ENCODE measurements at regions not wholly inside any gene's neighbourhood (a gene's known extent, or its start where the extent isn't known, plus 50 kb on each side); places are given as distances from the start of the nearest gene placed in this dataset.

- intact Hi-C loops (cut with DNase I), result no loop called here
- Histone ChIP-seq H3K9me3 (no peaks in the 10 kb centered on the region), H3K27ac (no peak overlapping the region), H3K36me3 (no peaks in the 10 kb centered on the region), H3K27me3 (no peaks in the 10 kb centered on the region), H3K4me3 (no peak overlapping the region), H3K4me1 (no peaks in the 10 kb centered on the region)
- DNase-seq, result no peak
- 6 to 40% methylated on average over 1 of the region's 1 CpG for WGBS, 2 donors
- TF ChIP-seq POLR2AphosphoS5 (IDR thresholded peaks at IDR 0.05), result no peak
Measured at GRCh38 chr16:66084306-66084705, 282.2 kb upstream of the CDH5 start.

GRCh38 chr16:66083171-66083570 is 283.3 kb upstream of the CDH5 start:
- no peaks in the 10 kb centered on the region for H3K36me3 ChIP-seq
- H3K27me3 ChIP-seq, result no peaks in the 10 kb centered on the region
- no peak overlapping the region for H3K4me3 ChIP-seq
- H3K27ac ChIP-seq, result no peak overlapping the region
- H3K9me3 ChIP-seq, result no peaks in the 10 kb centered on the region
- 92 to 96% methylated on average over 1 of the region's 1 CpG for WGBS, 2 donors
- no peaks in the 10 kb centered on the region for H3K4me1 ChIP-seq
- intact Hi-C loops (cut with DNase I), result no loop called here
- TF ChIP-seq, protein P1, sequence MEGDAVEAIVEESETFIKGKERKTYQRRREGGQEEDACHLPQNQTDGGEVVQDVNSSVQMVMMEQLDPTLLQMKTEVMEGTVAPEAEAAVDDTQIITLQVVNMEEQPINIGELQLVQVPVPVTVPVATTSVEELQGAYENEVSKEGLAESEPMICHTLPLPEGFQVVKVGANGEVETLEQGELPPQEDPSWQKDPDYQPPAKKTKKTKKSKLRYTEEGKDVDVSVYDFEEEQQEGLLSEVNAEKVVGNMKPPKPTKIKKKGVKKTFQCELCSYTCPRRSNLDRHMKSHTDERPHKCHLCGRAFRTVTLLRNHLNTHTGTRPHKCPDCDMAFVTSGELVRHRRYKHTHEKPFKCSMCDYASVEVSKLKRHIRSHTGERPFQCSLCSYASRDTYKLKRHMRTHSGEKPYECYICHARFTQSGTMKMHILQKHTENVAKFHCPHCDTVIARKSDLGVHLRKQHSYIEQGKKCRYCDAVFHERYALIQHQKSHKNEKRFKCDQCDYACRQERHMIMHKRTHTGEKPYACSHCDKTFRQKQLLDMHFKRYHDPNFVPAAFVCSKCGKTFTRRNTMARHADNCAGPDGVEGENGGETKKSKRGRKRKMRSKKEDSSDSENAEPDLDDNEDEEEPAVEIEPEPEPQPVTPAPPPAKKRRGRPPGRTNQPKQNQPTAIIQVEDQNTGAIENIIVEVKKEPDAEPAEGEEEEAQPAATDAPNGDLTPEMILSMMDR (IDR thresholded peaks at IDR 0.05), result no peak
- TF ChIP-seq POLR2AphosphoS5 (IDR thresholded peaks at IDR 0.05), result no peak
- no peak for TF ChIP-seq POLR2A (IDR thresholded peaks at IDR 0.05)
- TF ChIP-seq EP300 (IDR thresholded peaks at IDR 0.05), result no peak
- no peak for DNase-seq

DNA sequence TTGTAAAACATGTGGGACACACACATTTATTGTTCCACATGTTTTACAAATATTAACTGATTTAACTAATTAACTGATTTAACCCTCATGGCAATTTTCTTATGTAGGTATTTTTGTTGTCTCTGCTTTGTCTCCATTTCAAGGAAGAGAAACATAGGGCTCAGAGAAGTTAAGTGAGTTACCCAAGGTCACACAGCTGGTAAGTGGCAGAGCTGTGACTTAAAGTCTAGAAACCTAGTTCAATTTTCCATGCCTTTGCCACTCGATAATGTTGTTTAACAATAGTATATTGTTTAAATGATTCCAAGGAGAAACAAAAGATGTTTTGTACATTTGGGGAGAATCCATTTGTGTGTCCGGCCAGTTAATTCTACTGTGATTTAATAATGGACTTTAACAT is 284.1 kb upstream of the CDH5 start:
- 46 to 77% methylated on average over 2 of the region's 2 CpGs for WGBS, 2 donors
- Histone ChIP-seq H3K27me3 (no peaks in the 10 kb centered on the region), H3K4me1 (no peaks in the 10 kb centered on the region), H3K27ac (no peak overlapping the region), H3K36me3 (no peaks in the 10 kb centered on the region), H3K9me3 (no peaks in the 10 kb centered on the region), H3K4me3 (no peak overlapping the region)
- no peak for DNase-seq
- TF ChIP-seq, protein P1 (IDR thresholded peaks at IDR 0.05), result no peak
- TF ChIP-seq POLR2A (IDR thresholded peaks at IDR 0.05) (no peak), EP300 (IDR thresholded peaks at IDR 0.05) (no peak), POLR2AphosphoS5 (IDR thresholded peaks at IDR 0.05) (no peak)
- intact Hi-C loops (cut with DNase I), result no loop called here

- intact Hi-C loops (cut with DNase I), result no loop called here
- no peak for DNase-seq
- Histone ChIP-seq H3K27ac (no peak overlapping the region), H3K27me3 (no peaks in the 10 kb centered on the region), H3K4me3 (no peak overlapping the region), H3K9me3 (no peaks in the 10 kb centered on the region), H3K4me1 (no peaks in the 10 kb centered on the region), H3K36me3 (no peaks in the 10 kb centered on the region)
- no peak for TF ChIP-seq POLR2AphosphoS5 (IDR thresholded peaks at IDR 0.05)
- no peak for TF ChIP-seq POLR2A (IDR thresholded peaks at IDR 0.05)
- TF ChIP-seq, protein P1 (IDR thresholded peaks at IDR 0.05), result no peak
- TF ChIP-seq EP300 (IDR thresholded peaks at IDR 0.05), result no peak
- WGBS, 2 donors, result 47 to 71% methylated on average over 5 of the region's 5 CpGs
Measured at GRCh38 chr16:66081775-66082366, 284.6 kb upstream of the CDH5 start.

DNA sequence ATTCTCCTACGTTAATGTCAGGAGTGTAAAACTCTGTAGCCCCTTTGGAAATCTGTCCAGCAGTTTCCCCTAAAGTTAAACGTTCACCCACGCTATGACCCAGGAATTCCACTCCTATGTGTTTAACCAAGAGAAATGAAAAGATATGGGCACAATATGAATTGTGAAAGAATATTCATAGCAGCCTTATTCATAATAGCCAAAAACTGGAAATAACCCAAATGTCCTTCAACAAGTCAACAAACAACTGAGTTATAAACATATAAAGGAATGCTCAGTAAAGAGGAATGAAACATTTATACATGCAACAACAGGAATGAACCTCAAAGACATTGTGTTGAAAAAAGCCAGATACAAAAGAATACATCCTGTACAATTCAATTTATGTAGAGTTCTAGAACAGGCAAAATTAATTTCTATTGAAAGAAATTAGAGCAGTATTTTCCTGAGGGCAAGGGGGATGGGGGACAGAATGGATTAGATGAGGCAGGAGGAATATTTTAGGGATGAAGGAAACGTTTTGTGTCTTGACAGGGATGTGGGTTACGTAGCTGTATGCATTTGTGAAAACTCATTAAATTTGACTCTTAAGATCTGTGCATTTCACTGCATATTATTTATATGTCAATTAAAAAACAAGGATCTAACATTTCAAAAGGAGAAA is 286.7 kb upstream of the CDH5 start:
- intact Hi-C loops (cut with DNase I), result no loop called here
- no peaks in the 10 kb centered on the region for H3K9me3 ChIP-seq
- no peak for DNase-seq
- H3K4me3 ChIP-seq, result no peak overlapping the region
- no peaks in the 10 kb centered on the region for H3K27me3 ChIP-seq
- no peaks in the 10 kb centered on the region for H3K4me1 ChIP-seq
- no peaks in the 10 kb centered on the region for H3K36me3 ChIP-seq
- 67 to 77% methylated on average over 5 of the region's 5 CpGs for WGBS, 2 donors
- TF ChIP-seq, protein P1 (IDR thresholded peaks at IDR 0.05), result no peak
- H3K27ac ChIP-seq, result no peak overlapping the region
